Liver (tissue), 8 donors: ENCODE measurements at regions not wholly inside any gene's neighbourhood (a gene's known extent, or its start where the extent isn't known, plus 50 kb on each side); places are given as distances from the start of the nearest gene placed in this dataset.

ENCODE experiments used
- DNase-seq: peaks from one replicate; pipeline ENCODE4 v3.0.0-alpha.2; 2017; ENCODE audit warnings: low spot score
- H3K27ac ChIP-seq, 2 donors: one replicate each; pipeline ENCODE4 v1.7.0; 2013; ENCODE audit warnings: inconsistent platforms in 2 of 2, low read length in 2 of 2, control low read depth in 1 of 2, low read depth in 1 of 2, mild to moderate bottlenecking in 1 of 2
- H3K27me3 ChIP-seq, 4 donors: one replicate each; pipeline versions ENCODE4 v1.6.1 to v1.7.0; 2013; ENCODE audit warnings: low read length in 3 of 4, inconsistent platforms in 1 of 4, mild to moderate bottlenecking in 1 of 4, moderate library complexity in 1 of 4; ENCODE audit not compliant: control insufficient read depth in 4 of 4, insufficient read depth in 4 of 4
- H3K36me3 ChIP-seq, 4 donors: one replicate each; pipeline versions ENCODE4 v1.6.1 to v1.7.0; 2013; ENCODE audit warnings: low read length in 3 of 4, mild to moderate bottlenecking in 3 of 4, low read depth in 1 of 4, moderate library complexity in 1 of 4; ENCODE audit not compliant: control insufficient read depth in 4 of 4, insufficient read depth in 3 of 4
- H3K4me1 ChIP-seq, 4 donors: one replicate each; pipeline versions ENCODE4 v1.6.1 to v1.7.0; 2013; ENCODE audit warnings: low read length in 3 of 4, mild to moderate bottlenecking in 3 of 4, moderate library complexity in 1 of 4; ENCODE audit not compliant: control insufficient read depth in 4 of 4, insufficient read depth in 4 of 4
- H3K4me3 ChIP-seq, 3 donors: one replicate each; pipeline versions ENCODE4 v1.6.1 to v1.7.0; 2013; ENCODE audit warnings: low read length in 3 of 3, control low read depth in 1 of 3, low read depth in 1 of 3, mild to moderate bottlenecking in 1 of 3
- H3K9ac ChIP-seq, 2 donors: one replicate each; pipeline ENCODE4 v1.7.0; 2013; ENCODE audit warnings: low read length in 2 of 2, mild to moderate bottlenecking in 2 of 2, moderate library complexity in 2 of 2, control low read depth in 1 of 2, low read depth in 1 of 2
- H3K9me3 ChIP-seq, 4 donors: one replicate each; pipeline versions ENCODE4 v1.6.1 to v1.7.0; 2013; ENCODE audit warnings: low read length in 3 of 4; ENCODE audit not compliant: control insufficient read depth in 4 of 4
- FOXA1 ChIP-seq: IDR thresholded peaks from 2 replicates; pipeline ENCODE4 v1.6.1; 2016; ENCODE audit warnings: antibody characterized with exemption
- FOXA2 ChIP-seq: IDR thresholded peaks from 2 replicates; pipeline ENCODE4 v1.6.1; 2016; ENCODE audit warnings: antibody characterized with exemption
- GABPA ChIP-seq, 2 donors: IDR thresholded peaks in 1 of 2; conservative IDR thresholded peaks in 1 of 2; 2 replicates each; pipeline ENCODE4 v1.6.1; 2016; ENCODE audit warnings: antibody characterized with exemption in 2 of 2, mild to moderate bottlenecking in 1 of 2, moderate library complexity in 1 of 2
- HNF4A ChIP-seq, 2 donors: conservative IDR thresholded peaks; 2 replicates each; pipeline ENCODE4 v1.6.1; 2016; ENCODE audit warnings: antibody characterized with exemption in 2 of 2, mild to moderate bottlenecking in 2 of 2
- HNF4G ChIP-seq: IDR thresholded peaks from 2 replicates; pipeline ENCODE4 v1.6.1; 2016; ENCODE audit warnings: antibody characterized with exemption
- JUND ChIP-seq, 2 donors: IDR thresholded peaks; 2 replicates each; pipeline ENCODE4 v1.6.1; 2016; ENCODE audit warnings: antibody characterized with exemption in 2 of 2
- RAD21 ChIP-seq, 2 donors: IDR thresholded peaks; 2 replicates each; pipeline ENCODE4 v1.6.1; 2016; ENCODE audit warnings: antibody characterized with exemption in 2 of 2, mild to moderate bottlenecking in 2 of 2
- RXRA ChIP-seq, 2 donors: IDR thresholded peaks; 2 replicates each; pipeline ENCODE4 v1.6.1; 2017 to 2018; ENCODE audit warnings: antibody characterized with exemption in 2 of 2, mild to moderate bottlenecking in 1 of 2
- SP1 ChIP-seq: IDR thresholded peaks from 2 replicates; pipeline ENCODE4 v1.6.1; 2018; ENCODE audit warnings: antibody characterized with exemption, mild to moderate bottlenecking
- TAF1 ChIP-seq: conservative IDR thresholded peaks from 2 replicates; pipeline ENCODE4 v1.6.1; 2016; ENCODE audit warnings: antibody characterized with exemption, mild to moderate bottlenecking
- YY1 ChIP-seq: IDR thresholded peaks from 2 replicates; pipeline ENCODE4 v1.6.1; 2016; ENCODE audit warnings: antibody characterized with exemption, mild to moderate bottlenecking
- WGBS: extraction: QIAGEN DNeasy Blood & Tissue Kit; methylation state at CpG from one replicate; pipeline ENCODE4 v1.1.7; 2013; 5-methylcytosine and 5-hydroxymethylcytosine counted together
- TF ChIP-seq, protein P1 (sequence below): IDR thresholded peaks from 2 replicates; pipeline ENCODE4 v1.6.1; 2016; ENCODE audit warnings: antibody characterized with exemption
- TF ChIP-seq, protein P2 (sequence below): IDR thresholded peaks from 2 replicates; pipeline ENCODE4 v1.6.1; 2016; ENCODE audit warnings: antibody characterized with exemption
- TF ChIP-seq, protein P3 (sequence below): fragments of 150-350 bp; IDR thresholded peaks from 2 replicates; pipeline ENCODE4 v1.5.1; 2017; ENCODE audit warnings: improper control_type of control experiment, low read depth, low read length; ENCODE audit not compliant: missing input control
- TF ChIP-seq, protein P4 (sequence below): IDR thresholded peaks from 2 replicates; pipeline ENCODE4 v1.6.1; 2016; ENCODE audit warnings: antibody characterized with exemption
- donor health status: healthy.
- donor health status: healthy.
- donor health status: healthy.
- donor health status: healthy.
- donor health status: healthy.

DNA sequence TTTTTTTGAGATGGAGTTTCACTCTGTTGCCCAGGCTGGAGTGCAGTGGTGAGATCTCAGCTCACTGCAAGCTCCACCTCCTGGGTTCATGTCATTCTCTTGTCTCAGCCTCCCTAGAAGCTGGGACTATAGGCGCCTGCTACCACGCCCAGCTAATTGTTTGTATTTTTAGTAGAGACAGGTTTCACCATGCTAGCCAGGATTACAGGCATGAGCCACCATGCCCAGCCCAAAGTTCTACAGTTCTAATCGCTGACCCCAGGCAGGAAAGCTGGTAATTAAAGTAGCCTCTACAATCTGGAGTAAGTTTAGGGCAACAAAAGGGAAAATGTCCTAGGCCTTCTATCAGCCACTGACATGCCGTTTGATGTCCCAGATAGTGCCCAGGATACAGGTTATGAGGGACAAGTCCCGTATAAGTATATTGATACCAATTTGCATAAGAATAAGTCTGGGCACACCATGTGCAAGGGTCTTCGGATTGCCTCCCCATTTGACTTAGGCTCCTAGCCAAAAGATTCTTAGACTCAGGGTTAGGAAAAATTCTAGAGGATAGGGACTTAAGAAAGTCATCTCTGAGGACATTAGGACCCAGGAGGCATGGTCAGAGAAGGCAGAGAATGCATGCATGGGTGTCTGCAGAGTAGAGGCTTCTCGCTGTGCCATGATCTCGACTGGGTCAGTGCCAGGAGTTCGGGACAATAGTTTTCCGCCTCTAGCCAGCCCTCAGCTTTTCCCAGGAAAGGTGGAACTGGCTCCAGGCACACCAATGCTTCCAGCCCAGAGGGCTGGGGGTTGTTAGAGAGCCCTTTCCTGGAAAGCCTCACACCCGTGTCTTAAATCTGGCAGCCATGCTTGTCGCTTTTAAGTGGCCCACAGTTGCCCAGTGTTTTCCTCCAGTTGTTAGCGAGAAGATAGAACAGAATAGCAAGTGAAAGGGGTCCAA, 1111.1 kb downstream of the TAF11L14 start:
- WGBS, result 38% methylated on average over 13 of the region's 13 CpGs
- DNase-seq, result no peak
- Histone ChIP-seq H3K4me1 (peaks cover 0 to 11% (median 3%) of the 10 kb centered on the region in 4 donors), H3K27ac (peak overlapping the region; percentile 82 to 85), H3K9me3 (no peaks in the 10 kb centered on the region), H3K4me3 (peak overlapping the region; percentile 60 to 82 (median 77)), H3K36me3 (no peaks in the 10 kb centered on the region), H3K27me3 (no peaks in the 10 kb centered on the region), H3K9ac (peak overlapping the region; percentile 53 to 77)
- TF ChIP-seq TAF1 (no peak), YY1 (peak; percentile 87)

DNA sequence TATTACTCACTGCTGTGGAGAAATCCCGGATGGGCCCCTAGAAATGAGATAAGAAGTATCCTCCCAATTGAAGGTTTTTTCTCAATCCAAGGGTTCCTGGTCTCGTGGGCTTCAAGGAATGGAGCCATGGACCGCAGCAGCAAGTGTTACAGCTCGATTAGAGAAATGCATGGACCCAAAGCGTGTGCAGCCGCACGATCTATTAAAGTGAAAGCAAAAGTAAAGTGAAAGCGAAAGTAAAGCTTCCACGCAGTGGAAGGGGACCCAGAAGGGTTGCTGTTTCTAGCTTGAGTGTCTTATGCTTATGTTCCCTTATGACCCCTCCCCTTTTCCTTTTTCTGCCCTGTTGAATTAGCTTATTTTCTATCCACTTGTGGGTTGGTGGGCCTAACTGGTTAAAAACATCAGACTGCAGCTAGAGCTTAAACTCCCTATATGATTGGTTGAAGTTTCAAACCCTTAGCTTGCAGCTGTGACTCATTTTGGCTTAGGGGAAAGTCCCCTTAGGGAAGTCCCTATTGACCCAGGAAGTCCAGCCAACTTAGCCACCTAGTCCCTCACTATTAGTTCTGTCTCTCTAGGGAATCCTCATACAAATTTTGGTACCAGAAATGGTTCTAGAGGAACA, 1111.8 kb downstream of the TAF11L14 start:
- no peaks in the 10 kb centered on the region for H3K9me3 ChIP-seq
- 15% methylated on average over 9 of the region's 9 CpGs for WGBS
- peak overlapping the region; percentile 60 to 82 (median 77) for H3K4me3 ChIP-seq
- H3K9ac ChIP-seq, result peak overlapping the region; percentile 53 to 77
- peaks cover 0 to 11% (median 3%) of the 10 kb centered on the region in 4 donors for H3K4me1 ChIP-seq
- DNase-seq, result no peak
- no peaks in the 10 kb centered on the region for H3K27me3 ChIP-seq
- H3K27ac ChIP-seq, result peak overlapping the region; percentile 82 to 85
- TF ChIP-seq RXRA (IDR thresholded peaks at IDR 0.05), result peak in 1 of 2 donors; percentile 4
- TF ChIP-seq YY1, result peak; percentile 57
- no peak for TF ChIP-seq TAF1
- TF ChIP-seq, protein P1, sequence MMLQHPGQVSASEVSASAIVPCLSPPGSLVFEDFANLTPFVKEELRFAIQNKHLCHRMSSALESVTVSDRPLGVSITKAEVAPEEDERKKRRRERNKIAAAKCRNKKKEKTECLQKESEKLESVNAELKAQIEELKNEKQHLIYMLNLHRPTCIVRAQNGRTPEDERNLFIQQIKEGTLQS, result no peak
- TF ChIP-seq FOXA1, result no peak
- TF ChIP-seq, protein P2, sequence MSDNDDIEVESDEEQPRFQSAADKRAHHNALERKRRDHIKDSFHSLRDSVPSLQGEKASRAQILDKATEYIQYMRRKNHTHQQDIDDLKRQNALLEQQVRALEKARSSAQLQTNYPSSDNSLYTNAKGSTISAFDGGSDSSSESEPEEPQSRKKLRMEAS, result peak; percentile 58
- no peak for TF ChIP-seq HNF4G
- TF ChIP-seq RAD21 (IDR thresholded peaks at IDR 0.05), result peak in 1 of 2 donors; percentile 5
- peak; percentile 82 to 87 for TF ChIP-seq JUND (IDR thresholded peaks at IDR 0.05)
- TF ChIP-seq, protein P3, sequence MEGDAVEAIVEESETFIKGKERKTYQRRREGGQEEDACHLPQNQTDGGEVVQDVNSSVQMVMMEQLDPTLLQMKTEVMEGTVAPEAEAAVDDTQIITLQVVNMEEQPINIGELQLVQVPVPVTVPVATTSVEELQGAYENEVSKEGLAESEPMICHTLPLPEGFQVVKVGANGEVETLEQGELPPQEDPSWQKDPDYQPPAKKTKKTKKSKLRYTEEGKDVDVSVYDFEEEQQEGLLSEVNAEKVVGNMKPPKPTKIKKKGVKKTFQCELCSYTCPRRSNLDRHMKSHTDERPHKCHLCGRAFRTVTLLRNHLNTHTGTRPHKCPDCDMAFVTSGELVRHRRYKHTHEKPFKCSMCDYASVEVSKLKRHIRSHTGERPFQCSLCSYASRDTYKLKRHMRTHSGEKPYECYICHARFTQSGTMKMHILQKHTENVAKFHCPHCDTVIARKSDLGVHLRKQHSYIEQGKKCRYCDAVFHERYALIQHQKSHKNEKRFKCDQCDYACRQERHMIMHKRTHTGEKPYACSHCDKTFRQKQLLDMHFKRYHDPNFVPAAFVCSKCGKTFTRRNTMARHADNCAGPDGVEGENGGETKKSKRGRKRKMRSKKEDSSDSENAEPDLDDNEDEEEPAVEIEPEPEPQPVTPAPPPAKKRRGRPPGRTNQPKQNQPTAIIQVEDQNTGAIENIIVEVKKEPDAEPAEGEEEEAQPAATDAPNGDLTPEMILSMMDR, result no peak
- peak; percentile 14 to 15 for TF ChIP-seq HNF4A (conservative IDR thresholded peaks at IDR 0.05)
- TF ChIP-seq, protein P4, sequence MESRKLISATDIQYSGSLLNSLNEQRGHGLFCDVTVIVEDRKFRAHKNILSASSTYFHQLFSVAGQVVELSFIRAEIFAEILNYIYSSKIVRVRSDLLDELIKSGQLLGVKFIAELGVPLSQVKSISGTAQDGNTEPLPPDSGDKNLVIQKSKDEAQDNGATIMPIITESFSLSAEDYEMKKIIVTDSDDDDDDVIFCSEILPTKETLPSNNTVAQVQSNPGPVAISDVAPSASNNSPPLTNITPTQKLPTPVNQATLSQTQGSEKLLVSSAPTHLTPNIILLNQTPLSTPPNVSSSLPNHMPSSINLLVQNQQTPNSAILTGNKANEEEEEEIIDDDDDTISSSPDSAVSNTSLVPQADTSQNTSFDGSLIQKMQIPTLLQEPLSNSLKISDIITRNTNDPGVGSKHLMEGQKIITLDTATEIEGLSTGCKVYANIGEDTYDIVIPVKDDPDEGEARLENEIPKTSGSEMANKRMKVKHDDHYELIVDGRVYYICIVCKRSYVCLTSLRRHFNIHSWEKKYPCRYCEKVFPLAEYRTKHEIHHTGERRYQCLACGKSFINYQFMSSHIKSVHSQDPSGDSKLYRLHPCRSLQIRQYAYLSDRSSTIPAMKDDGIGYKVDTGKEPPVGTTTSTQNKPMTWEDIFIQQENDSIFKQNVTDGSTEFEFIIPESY, result no peak
- no peak for TF ChIP-seq GABPA (IDR thresholded peaks at IDR 0.05 in 1 of 2, conservative IDR thresholded peaks at IDR 0.05 in 1 of 2)
- peak; percentile 42 for TF ChIP-seq SP1
- no peak for TF ChIP-seq FOXA2
- no peaks in the 10 kb centered on the region for H3K36me3 ChIP-seq
